ENCODE measurements at regions not wholly inside any gene's neighbourhood (a gene's known extent, or its start where the extent isn't known, plus 50 kb on each side); places are given as distances from the start of the nearest gene placed in this dataset.
"Not testable (repeated sequence)": the region's sequence is repeated elsewhere in the genome, so short reads cannot be mapped to it uniquely, and the experiment has no call there.

DNA sequence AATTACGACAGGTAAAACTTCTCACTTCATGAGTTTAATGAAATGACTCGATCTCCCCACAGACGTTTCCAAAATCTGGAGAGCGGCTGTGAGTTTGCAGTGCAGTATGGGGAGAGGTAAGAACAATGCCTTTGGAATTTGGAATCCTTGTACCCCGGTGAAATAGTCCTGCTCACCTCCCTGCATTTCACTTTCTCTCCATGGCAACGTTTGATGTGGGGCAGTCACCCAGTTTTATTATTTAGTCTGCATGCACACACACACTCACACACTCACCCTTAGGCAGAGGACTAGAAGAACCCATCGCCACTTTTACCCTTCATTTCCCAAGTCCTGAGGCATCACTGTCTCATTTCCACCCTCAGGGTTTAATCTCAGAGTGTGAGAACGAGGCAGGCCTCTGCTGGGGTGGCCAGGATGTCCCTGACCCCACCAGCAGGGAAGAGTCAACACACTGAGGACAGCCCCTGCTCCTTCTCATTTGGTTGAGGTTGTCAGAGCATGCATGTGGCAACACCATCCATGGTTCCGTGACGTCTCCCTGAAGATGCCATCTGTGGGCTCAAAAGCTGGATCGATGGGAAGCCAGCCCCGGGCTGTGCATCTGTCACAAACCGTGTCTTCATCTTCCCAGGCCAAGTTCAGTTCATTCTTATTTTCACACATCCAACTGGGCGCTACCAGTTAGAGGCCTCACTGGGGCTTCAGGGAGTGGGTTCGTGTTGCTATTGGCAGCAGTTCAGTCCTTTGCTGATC is 119.8 kb upstream of the TRIM2 start:
- no peaks in the 10 kb centered on the region for H3K36me3 Mint-ChIP-seq (ENCODE audit: low read depth)
- no peak overlapping the region for H3K27ac Mint-ChIP-seq
- H3K9me3 Mint-ChIP-seq = no peaks in the 10 kb centered on the region
- H3K4me3 Mint-ChIP-seq = no peak overlapping the region
- H3K27me3 Mint-ChIP-seq (ENCODE audit: low read depth) = peaks cover 33% of the 10 kb centered on the region
- peaks cover 13% of the 10 kb centered on the region for H3K4me1 Mint-ChIP-seq (ENCODE audit: low read depth)

DNA sequence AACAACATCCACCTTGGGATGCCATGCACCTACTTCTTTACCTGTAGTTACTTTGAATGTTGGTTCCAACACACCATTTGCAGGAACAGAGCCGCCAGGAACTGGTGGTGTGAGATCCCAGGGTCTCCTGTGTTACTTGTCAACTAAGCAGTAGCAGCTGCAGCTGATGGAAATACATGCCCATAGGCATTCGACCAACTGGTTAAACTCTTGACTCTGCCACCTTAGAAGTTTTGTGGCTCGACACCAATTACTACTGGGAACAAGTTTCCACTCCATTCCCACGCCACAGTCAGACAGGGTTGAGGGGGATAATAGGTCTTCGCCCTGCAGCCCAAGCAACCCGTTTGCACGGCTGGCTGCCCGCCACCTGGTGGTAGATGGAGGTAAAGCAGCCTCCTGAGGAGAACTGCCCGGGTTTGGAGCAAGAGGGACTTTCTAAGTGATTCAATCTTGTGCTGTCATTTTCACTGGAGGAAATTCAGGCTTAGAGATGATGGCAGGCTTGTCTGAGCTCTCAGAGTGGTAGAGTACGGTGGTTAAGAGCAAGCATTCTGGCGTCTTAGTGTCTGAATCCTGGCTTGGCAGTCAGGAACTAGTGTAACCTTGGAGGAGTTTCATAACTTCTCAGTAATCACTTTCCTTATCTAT is 119.1 kb upstream of the TRIM2 start:
- peaks cover 13% of the 10 kb centered on the region for H3K4me1 Mint-ChIP-seq (ENCODE audit: low read depth)
- H3K9me3 Mint-ChIP-seq = no peaks in the 10 kb centered on the region
- no peak overlapping the region for H3K4me3 Mint-ChIP-seq
- no peaks in the 10 kb centered on the region for H3K36me3 Mint-ChIP-seq (ENCODE audit: low read depth)
- no peak overlapping the region for H3K27ac Mint-ChIP-seq
- peaks cover 28% of the 10 kb centered on the region for H3K27me3 Mint-ChIP-seq (ENCODE audit: low read depth)

DNA sequence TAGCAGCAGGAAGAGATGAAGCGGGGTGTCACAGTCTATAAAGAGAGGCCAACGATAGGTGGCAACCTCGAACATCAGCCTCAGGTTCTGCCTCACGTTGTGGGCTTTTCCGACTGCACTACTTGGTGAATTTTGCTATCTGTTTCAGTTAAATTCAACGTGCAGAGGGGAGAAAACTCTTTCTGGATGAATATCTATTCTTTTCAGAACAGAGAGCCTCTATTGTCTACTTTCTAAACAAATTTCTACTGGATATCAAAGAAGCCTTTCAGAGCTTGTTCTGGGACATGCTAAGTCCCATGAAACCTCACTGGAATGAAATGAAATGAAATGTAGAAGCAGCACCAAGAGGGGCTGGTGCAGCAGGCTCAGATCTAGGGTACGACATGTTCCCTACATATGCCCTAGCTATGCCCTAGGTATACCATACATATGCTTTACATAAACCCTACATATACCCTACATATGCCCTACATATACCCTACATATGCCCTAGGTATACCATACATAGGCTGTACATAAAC is 116.5 kb upstream of the TRIM2 start:
- Mint-ChIP-seq H3K4me3 (no peak overlapping the region), H3K4me1 (ENCODE audit: low read depth) (peaks cover 13% of the 10 kb centered on the region), H3K27ac (no peak overlapping the region), H3K27me3 (ENCODE audit: low read depth) (peaks cover 18% of the 10 kb centered on the region), H3K9me3 (no peaks in the 10 kb centered on the region), H3K36me3 (ENCODE audit: low read depth) (no peaks in the 10 kb centered on the region)

DNA sequence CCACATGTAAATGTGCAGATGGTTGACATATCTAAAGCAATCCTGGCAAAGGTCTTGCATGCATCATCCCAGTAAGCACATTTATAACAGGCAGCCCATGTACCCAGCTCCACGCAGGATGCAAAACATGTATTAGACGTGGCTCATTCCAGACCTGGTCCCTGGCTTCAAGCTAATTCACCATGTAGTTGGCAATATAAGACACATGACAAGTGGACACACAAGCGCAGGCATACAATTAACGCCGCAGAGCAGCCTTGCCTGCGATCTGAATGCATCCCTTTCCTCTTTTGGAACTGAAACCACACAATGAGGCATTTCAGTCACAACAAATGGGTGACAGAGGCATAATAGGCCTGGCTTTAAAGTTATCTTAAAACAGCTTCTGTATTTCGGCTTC is 114.5 kb upstream of the TRIM2 start:
- no peak overlapping the region for H3K4me3 Mint-ChIP-seq
- H3K36me3 Mint-ChIP-seq (ENCODE audit: low read depth) = no peaks in the 10 kb centered on the region
- H3K27ac Mint-ChIP-seq = no peak overlapping the region
- H3K27me3 Mint-ChIP-seq (ENCODE audit: low read depth) = peaks cover 13% of the 10 kb centered on the region
- H3K9me3 Mint-ChIP-seq = no peaks in the 10 kb centered on the region
- H3K4me1 Mint-ChIP-seq (ENCODE audit: low read depth) = peaks cover 9% of the 10 kb centered on the region

DNA sequence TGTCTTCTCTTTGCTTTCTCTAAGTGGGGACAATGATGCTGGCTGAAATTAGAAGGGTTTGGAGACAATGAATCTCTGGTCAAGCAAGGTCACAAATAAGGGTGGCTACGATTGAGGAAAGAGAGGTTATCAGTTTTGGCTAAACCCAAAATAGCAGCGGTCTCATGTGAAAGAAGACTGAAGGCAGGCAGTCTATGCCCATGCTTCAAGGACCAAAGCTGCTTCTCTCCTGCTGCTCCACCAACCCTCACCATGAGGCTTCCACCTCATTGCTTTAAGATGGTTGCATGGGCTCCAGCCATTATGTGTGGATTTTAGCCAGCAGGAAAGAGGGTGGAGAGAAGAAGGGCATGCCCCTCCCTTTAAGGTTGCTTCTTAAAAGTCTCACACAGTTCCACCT is 114.1 kb upstream of the TRIM2 start:
- Mint-ChIP-seq H3K4me3 (no peak overlapping the region), H3K36me3 (ENCODE audit: low read depth) (no peaks in the 10 kb centered on the region), H3K27me3 (ENCODE audit: low read depth) (peaks cover 11% of the 10 kb centered on the region), H3K9me3 (no peaks in the 10 kb centered on the region), H3K4me1 (ENCODE audit: low read depth) (peaks cover 7% of the 10 kb centered on the region), H3K27ac (no peak overlapping the region)

DNA sequence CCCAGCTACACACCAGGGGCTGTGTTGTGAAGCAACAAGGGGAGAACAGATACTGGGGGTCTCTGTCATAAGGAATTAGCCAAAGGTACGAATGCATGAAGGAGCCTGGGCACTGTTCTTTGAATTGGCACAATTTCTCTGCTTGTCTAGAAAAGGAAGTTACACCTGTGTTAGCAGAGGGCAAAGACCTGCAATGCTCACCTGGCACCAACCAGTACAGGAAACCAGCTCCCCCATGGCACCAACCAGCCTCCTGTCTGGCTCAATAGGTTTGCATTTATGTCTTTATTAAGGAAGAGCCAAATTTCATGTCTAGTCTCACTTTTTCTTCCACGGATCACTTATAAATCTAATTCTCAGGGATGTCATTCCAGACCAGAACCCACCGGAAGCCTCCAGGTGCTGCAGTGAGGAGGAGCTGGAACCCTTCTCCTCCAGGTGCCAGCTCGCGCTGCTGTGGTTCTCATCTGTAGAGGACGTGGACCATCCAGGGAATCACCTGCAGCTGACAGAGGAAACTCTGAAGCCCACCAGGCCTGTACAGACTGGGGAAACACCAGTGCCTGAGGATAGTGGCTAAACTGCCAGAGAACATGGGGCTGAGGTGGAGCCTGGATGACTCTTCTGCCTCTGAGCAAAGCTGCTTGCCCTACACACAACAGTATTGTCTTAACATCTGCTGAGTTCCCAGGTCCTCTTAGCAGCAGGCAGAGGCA is 113.4 kb upstream of the TRIM2 start:
- H3K36me3 Mint-ChIP-seq (ENCODE audit: low read depth) = no peaks in the 10 kb centered on the region
- H3K4me1 Mint-ChIP-seq (ENCODE audit: low read depth) = peaks cover under 1% of the 10 kb centered on the region
- no peak overlapping the region for H3K27ac Mint-ChIP-seq
- H3K4me3 Mint-ChIP-seq = no peak overlapping the region
- H3K27me3 Mint-ChIP-seq (ENCODE audit: low read depth) = peaks cover 8% of the 10 kb centered on the region
- H3K9me3 Mint-ChIP-seq = no peaks in the 10 kb centered on the region

DNA sequence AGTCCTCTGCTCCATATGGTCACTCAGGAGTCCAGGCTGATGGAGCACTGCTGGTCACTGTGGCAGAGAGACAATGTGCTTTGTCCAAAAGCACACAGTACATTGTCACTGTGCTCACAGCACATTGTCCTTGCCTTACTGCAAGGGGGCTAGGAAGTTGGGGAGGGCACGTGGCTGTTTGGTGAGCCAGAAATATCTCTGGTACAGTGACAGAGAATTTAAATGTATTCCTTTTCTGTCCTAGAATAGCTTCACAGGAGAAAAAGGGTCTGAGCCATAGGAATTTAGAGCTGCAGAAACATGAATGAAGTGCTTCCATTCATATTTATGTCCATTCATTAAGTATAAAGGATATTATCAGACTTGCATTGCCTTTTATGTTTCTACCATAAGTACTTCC is 110.8 kb upstream of the TRIM2 start:
- no peak overlapping the region for H3K27ac Mint-ChIP-seq
- no peak overlapping the region for H3K4me3 Mint-ChIP-seq
- H3K4me1 Mint-ChIP-seq (ENCODE audit: low read depth) = no peaks in the 10 kb centered on the region
- H3K27me3 Mint-ChIP-seq (ENCODE audit: low read depth) = peaks cover 4% of the 10 kb centered on the region
- H3K36me3 Mint-ChIP-seq (ENCODE audit: low read depth) = no peaks in the 10 kb centered on the region
- H3K9me3 Mint-ChIP-seq = no peaks in the 10 kb centered on the region

DNA sequence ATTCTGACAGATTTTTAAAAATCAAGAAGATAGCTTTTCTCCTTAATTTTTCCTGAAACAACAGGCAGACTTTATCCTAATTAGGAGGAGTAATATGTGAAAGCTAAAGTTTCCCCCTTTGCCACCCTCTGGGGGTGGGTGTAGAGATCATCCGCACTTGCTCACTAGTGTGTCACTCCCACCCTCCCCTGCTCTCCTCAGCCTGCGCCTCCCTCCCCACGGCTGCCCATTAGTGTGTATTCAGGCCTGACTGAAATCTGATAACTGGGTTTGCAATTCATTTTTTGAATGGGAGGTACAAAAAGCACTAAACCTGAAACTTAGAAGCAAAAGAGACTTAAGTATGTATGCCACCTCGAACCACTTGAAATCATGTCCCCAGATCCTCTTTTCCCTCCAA is 110.4 kb upstream of the TRIM2 start:
- Mint-ChIP-seq H3K36me3 (ENCODE audit: low read depth) (no peaks in the 10 kb centered on the region), H3K27me3 (ENCODE audit: low read depth) (peaks cover 4% of the 10 kb centered on the region), H3K4me1 (ENCODE audit: low read depth) (no peaks in the 10 kb centered on the region), H3K4me3 (no peak overlapping the region), H3K27ac (no peak overlapping the region), H3K9me3 (no peaks in the 10 kb centered on the region)

DNA sequence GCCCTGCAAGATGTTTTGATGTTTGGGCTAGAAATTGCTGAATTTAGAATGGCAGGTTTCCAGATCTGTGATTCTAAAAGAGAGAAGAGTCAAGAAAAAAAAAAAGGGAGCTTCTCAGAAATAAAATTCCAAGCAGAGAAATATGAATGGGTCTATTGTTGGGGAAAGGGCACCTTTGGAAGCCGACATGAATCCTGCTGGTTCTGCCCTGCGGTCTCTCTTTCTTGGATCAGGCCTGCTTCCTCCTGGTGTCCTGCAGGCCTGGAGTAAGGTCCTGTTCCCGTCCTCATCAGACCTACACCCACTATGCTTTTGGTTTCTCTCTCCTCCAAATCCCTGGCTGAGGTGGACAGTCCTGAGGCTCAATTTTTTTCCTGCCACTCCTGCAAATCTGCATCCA is 109.8 kb upstream of the TRIM2 start:
- no peak overlapping the region for H3K4me3 Mint-ChIP-seq
- H3K4me1 Mint-ChIP-seq (ENCODE audit: low read depth) = no peaks in the 10 kb centered on the region
- H3K27ac Mint-ChIP-seq = no peak overlapping the region
- peaks cover 1% of the 10 kb centered on the region for H3K27me3 Mint-ChIP-seq (ENCODE audit: low read depth)
- no peaks in the 10 kb centered on the region for H3K36me3 Mint-ChIP-seq (ENCODE audit: low read depth)
- H3K9me3 Mint-ChIP-seq = no peaks in the 10 kb centered on the region

DNA sequence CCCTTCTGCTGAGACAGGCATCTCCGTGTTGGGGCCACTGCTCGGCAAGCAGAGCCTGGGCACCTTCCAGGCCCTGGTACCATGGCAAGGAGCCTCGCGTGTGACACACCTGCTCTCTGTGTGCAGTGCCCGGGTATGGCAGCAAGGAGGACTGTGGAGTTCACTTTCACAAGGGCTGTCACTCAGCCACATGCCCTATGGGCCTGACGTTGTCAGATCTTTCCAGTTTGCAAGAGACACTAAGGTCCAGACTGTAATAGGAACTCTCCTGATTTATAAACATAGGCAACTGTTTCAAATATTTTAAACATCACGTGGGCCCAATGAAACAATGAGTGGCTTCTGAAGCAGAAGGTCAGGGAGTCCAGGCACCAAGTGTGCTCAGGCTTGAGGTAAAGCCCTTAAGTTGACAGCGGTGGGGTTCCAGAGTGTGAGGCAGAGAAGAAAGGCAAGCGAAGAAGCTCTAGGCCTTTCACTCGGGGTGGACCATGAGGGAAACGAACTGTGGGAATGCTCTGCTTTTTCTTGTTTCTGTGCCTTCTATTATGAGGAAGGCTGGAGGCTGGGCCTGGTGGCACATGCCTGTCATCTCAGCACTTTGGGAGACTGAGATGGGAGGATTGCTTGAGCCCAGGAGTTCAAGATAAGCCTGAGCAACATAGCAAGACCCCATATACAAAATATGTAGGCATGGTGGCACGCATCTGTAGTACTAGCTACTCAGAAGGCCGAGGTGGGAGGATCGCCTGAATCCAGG is 108.6 kb upstream of the TRIM2 start:
- Mint-ChIP-seq H3K27me3 (ENCODE audit: low read depth) (peaks cover 7% of the 10 kb centered on the region), H3K27ac (no peak overlapping the region), H3K9me3 (no peaks in the 10 kb centered on the region), H3K4me3 (no peak overlapping the region), H3K4me1 (ENCODE audit: low read depth) (no peaks in the 10 kb centered on the region), H3K36me3 (ENCODE audit: low read depth) (no peaks in the 10 kb centered on the region)

DNA sequence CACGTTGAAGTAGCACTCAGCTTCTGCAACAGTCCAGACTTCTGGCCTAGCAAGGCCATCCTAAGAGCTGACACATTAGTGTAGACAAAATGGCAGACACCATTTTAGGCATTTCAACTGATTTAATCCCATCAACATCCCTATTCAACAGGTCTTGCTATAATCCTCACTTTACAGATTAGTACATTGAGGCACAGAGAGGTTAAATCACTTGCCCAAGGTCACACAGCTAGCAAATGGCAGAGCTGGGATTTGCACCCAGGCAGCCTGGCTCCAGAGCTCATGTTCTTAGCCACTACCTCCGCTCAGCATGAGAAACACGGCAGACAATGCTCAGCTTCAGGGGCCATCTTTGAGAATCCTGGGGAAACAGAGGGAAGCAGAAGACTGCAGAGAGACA is 107.9 kb upstream of the TRIM2 start:
- Mint-ChIP-seq H3K4me1 (ENCODE audit: low read depth) (no peaks in the 10 kb centered on the region), H3K36me3 (ENCODE audit: low read depth) (no peaks in the 10 kb centered on the region), H3K9me3 (no peaks in the 10 kb centered on the region), H3K27me3 (ENCODE audit: low read depth) (peaks cover 12% of the 10 kb centered on the region), H3K4me3 (no peak overlapping the region), H3K27ac (no peak overlapping the region)

DNA sequence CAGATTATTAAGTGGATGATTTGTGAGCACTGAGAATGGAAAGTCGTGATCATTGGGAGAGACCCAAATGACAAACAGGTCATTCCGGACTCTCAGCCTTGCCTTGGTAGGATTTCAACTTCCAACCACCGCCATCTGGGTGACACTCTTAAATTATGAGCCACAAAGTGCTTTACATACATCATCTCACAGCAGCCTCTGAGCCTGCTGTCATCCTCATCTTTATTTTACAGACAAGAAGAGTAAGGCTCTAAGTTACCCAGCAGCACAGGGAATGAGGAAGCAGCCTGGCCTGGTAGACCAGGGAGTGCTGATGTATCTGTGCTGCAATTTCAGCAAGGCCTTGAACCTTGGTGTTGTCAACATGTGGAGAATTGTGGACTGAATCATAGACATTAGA is 105.8 kb upstream of the TRIM2 start:
- Mint-ChIP-seq H3K36me3 (ENCODE audit: low read depth) (peaks cover 1% of the 10 kb centered on the region), H3K4me1 (ENCODE audit: low read depth) (no peaks in the 10 kb centered on the region), H3K27me3 (ENCODE audit: low read depth) (peaks cover 32% of the 10 kb centered on the region), H3K9me3 (no peaks in the 10 kb centered on the region), H3K4me3 (no peak overlapping the region), H3K27ac (no peak overlapping the region)

DNA sequence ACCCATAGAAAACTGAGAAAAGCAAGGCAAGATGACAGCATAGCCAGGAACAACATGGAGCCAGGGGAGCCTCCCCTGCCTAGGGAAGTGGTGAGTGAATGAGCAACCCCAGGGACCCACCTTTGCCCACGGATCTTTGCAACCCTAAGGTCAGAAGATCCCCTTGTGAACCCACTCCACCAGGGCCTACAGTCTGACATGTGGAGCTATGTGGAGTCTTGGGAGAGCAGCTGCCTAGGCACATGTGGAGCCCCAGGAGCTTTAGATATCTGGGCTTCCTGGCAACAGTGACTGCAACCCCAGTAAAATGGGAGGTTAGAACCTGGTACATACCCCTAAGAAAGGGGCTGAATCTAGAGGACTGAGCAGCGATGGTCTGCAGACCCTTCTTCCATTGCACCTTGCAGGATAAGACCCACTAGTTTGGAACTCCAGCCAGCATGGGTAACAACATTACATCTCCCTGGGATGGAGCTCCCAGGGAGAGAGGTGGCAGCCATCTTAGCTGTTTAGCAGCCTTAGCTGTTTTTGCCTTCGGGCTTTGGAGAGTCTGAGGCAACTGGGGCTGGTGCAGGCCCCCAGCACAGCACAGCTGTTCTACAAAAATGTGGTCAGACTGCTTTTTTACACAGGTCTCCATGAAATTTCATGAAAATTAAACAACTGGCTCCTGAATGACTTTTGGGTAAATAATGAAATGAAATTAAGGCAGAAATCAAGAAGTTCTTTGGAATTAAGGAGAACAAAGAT is 104.7 kb upstream of the TRIM2 start:
- H3K4me1 Mint-ChIP-seq (ENCODE audit: low read depth) = no peaks in the 10 kb centered on the region
- H3K4me3 Mint-ChIP-seq = no peak overlapping the region
- H3K9me3 Mint-ChIP-seq = no peaks in the 10 kb centered on the region
- H3K27me3 Mint-ChIP-seq (ENCODE audit: low read depth) = peaks cover 43% of the 10 kb centered on the region
- peaks cover 1% of the 10 kb centered on the region for H3K36me3 Mint-ChIP-seq (ENCODE audit: low read depth)
- no peak overlapping the region for H3K27ac Mint-ChIP-seq

DNA sequence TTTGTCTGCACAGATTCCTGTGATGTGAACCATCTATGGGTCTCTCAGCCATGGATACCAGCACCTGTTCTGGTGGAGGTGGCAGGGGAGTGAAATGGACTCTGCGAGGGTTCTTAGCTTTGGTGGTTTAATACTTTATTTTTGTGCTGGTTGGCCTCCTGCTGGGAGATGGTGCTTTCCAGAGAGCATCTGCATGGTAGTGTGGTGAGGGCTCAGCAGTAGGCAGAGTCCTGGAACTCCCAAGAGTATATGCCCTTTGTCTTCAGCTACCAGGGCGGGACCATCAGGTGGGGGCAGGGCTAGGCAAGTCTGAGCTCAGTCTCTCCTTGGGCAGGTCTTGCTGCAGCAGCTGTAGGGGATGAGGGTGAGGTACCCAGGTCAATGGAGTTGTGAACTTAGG is 97.5 kb upstream of the TRIM2 start:
- H3K4me3 Mint-ChIP-seq; H3K36me3 Mint-ChIP-seq (ENCODE audit: low read depth); H3K27ac Mint-ChIP-seq; H3K4me1 Mint-ChIP-seq (ENCODE audit: low read depth): not testable (repeated sequence)
- Mint-ChIP-seq H3K27me3 (ENCODE audit: low read depth) (peaks cover 69% of the 10 kb centered on the region), H3K9me3 (peaks cover 14% of the 10 kb centered on the region)

All from T-helper 1 cell treated with Interleukin-12 subunit alpha and Interleukin-12 subunit beta and Interleukin-4 antibody, amounts not matched to agents 30 μg/mL and 1 μg/mL, for 36 hours (primary cell).